HG02981 (cell line): ENCODE measurements at regions not wholly inside any gene's neighbourhood (a gene's known extent, or its start where the extent isn't known, plus 50 kb on each side); places are given as distances from the start of the nearest gene placed in this dataset.

Source experiments
- ATAC-seq: cut with Tn5 transposase; IDR thresholded peaks from one replicate; pipeline ENCODE4 v1.9.1; 2021; ENCODE audit warnings: mild to moderate bottlenecking, moderate library complexity; ENCODE audit not compliant: unreplicated experiment

DNA sequence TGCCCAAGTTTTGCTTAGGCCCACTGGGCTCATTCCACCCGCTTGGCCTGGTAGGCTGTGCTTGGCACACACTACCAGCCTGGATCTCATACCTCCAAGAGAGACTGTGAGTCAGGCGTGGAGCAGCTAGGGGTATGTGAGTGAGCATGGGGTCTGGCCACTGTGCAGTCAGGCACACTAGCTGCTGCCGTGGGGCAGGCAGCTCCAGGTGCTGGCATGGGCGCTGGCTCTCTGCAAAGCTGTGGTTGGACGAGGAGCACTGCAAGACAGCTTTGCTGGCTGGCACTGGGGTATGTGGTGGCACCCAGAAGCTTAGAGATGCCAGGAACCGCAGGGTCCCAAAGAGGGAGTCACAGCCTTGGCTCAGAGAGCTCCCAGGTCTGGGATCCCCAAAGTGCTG lies 377.8 kb downstream of the KCTD8 start:
- no peak for ATAC-seq

DNA sequence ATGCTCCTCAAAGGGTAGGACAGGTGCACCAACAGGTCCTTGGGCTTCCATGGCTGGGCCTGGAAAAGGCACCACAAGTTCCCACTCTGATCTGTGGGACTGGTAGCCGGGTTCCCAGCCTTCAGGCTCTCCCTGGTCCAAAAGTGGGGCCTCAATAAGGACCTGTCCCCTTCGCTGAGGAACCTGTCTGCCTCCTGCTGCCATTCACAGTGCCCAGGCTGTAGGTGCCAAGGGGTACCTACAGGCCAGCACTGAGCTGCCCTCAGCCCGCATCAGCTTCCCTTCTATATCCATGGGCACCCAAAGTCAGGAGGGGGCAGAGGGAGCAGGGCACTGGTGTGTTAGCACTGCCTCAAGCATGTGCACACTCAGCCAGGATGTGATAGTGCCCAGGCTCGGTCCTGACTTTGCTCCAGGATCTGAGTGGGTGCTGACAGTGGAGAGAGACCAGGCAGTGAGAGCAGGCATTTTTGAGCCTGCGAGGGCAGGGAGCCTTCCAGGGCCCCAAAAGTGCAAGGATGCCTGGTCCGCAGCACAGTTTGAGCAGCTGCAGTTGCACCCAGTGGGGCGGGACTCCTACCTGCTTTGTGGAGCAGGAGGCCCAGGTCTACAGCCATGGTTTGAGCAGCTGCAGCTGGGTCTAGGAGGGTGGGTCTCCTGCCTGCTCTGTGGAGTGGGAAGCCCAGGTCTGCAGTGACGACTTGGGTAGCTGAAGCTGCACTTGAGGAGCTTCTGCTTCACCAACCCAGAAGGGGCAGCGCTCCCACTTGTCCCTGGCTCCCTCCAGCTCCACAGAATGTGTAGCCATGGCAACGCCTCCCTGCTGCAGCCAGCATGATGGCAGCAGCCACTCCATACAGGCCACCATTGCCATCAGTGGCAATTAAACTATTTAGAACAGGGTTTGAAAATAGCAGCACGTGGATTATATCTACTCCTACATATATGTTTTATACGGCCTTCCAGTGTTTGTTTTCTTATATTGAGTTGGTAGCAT lies 376.4 kb downstream of the KCTD8 start:
- ATAC-seq = no peak

DNA sequence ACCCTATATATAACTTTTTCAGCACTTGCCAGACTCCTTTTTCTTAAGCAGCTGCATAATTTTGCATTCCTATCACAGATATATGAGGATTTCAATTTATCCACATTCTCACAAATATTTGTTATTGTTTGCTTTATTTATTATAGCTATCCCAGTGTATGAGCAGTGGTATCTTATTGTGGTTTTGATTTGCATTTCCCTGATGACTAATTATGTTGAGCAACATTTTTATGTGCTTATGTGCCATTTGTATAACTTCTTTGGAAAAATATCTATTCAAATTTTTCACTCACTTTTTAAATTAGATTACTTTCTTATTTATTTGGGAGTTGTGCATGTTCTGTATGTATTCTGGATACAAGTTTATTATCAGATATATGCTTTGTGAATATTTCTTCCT lies 361.9 kb downstream of the KCTD8 start:
- no peak for ATAC-seq

DNA sequence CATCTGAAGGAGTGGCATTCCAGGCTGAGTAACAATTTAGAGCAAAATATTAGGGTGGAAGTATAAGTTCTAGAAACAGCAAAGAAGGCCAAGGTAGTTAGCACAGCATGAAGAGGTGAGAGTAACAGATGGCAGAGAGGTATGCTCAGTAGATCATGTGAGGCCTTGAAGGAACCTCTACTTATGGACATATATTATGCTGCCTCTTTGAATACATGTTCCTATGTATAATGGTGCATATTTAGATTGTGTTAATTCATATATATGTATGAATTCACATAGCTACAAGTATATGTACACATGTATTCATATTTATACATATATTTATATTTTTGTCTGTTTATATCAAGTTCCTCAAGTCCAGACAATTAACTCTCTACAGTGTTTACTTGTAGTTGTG lies 355.2 kb downstream of the KCTD8 start:
- no peak for ATAC-seq

DNA sequence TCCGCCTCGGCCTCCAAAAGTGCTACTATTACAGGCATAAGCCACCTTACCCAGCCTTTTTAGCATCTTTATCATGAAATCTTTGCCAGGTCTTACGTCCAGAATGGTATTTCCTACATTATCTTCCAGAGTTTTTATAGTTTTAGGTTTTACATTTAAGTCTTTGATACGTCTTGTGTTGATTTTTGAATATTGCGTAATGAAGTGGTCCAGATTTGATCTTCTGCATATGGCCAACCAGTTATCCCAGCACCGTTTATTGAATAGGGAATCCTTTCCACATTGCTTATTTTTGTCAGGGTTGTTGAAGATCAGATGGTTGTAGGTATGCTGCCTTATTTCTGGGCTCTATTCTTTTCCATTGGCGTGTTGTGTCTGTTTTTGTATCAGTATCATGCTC lies 349.6 kb downstream of the KCTD8 start:
- ATAC-seq = no peak

DNA sequence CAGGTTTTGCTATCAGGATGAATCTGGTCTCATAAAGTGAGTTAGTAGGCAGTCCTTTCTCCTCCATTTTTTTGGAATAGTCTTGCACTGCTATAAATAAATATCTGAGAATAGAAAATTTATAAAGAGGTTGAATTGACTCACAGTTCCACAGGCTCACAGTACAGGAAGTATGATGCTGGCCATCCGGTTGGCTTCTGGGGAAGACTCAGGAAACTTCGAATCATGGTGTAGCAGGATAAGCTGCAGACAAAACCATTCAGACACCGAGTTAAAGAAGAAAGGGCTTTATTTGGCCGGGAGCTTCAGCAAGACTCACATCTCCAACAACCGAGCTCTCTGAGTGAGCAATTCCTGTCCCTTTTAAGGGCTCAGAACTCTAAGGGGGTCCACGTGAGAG lies 348.2 kb downstream of the KCTD8 start:
- no peak for ATAC-seq

DNA sequence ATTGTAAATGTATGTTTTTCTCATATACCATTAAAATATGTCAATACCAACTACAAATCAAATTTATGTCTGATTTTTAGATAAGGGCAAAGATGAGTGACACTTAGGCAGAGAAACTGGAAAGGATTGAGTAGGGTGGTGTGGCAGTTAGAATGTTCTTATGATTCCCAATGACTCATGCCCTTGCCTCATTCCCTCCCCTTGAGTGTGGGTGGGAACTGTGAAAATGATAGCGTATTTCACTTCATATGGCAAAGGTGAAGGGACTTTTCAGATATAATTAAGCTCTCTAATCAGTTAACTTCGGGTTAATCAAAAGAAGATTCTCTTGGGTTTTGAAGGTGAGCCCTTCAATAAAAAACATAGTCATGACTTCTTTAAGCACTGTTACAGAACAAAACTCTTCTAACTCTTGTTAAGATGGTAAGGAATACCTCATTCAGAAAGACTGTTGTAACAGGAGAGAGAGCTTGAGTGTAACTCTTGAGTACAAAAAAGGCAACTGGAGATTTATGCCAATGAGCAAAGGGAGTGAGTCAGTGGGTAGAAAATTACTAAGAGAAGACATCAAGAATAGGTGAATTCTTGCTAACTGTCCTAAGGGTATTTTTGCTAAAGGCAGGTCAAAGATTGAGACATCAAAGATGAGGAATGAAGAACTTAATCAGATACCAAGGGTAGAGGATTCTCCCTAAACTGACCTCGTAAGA lies 329.5 kb downstream of the KCTD8 start:
- no peak for ATAC-seq

DNA sequence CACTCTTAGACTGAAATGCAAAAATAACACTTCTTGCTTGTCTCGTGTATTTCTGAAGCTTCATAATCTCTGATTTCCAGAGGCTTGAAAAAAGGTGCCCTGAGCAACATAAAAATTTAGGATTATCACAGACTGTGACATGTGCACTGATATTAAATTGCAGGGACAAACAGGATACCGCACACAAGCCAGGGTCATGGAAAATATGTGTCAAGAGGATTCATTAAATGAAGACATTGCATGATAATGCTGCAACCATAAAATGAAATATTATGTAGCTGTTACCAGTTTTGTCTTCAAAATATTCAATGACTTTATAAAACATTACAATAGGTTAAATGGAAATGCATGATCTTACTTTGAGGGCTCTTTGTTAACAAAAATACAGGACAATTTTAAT lies 328.0 kb downstream of the KCTD8 start:
- ATAC-seq = no peak

DNA sequence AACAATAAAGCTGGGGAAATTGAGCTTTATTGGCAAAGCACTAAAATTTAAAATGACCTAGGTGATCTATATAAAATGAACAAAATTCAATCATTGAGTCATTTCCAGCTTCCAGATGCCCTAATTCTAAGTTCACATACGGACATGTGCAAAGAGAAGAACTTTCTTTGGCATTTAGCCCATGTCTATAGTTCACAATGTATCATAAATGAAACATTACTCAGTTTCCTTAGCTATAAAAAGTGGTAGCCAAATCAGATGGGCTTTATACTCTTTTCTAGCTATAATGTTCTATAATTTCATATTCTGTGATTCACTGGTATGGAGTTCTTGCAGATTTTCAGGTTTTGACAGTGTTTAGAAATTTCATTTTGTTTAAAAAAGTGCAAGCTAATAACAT lies 327.4 kb downstream of the KCTD8 start:
- ATAC-seq = no peak
